Panc1 (cell line): ENCODE measurements at regions not wholly inside any gene's neighbourhood (a gene's known extent, or its start where the extent isn't known, plus 50 kb on each side); places are given as distances from the start of the nearest gene placed in this dataset.

Source experiments
- ATAC-seq: fragments of 200-7000 bp; cut with Tn5 transposase; 2 replicates; pipeline ENCODE4 v1.9.1; 2020; ENCODE audit warnings: mild to moderate bottlenecking, moderate library complexity
- BruUV-seq: library from RNA; stranded (reverse); fragments of 400-500 nt; replicated peaks from 2 replicates; lab custom pipeline; 2021; lab: Mats Ljungman, UMichigan
- CTCF ChIA-PET: fragments of 300-600 bp; sonication (Branson Sonifier 250); formaldehyde crosslinking; loops from one replicate; lab custom pipeline; 2022; ENCODE audit warnings: antibody characterized with exemption; lab: Charles Lee
- POLR2A ChIA-PET: fragments of 300-600 bp; sonication (Branson Sonifier 250); formaldehyde crosslinking; loops from one replicate; lab custom pipeline; 2022; ENCODE audit warnings: antibody characterized with exemption; lab: Charles Lee
- DNase-seq: peaks from one replicate; pipeline ENCODE4 v3.0.0-alpha.2; 2010; ENCODE audit warnings: low read depth, low spot score
- H3K27ac ChIP-seq: 2 replicates; pipeline ENCODE4 v1.5.1; 2011; ENCODE audit warnings: mild to moderate bottlenecking, low read length, inconsistent platforms
- H3K27me3 ChIP-seq: fragments of 200-500 bp; sonication (Bioruptor generic); 2 replicates; pipeline ENCODE4 v1.6.0; 2014; ENCODE audit warnings: low read length, inconsistent platforms; ENCODE audit not compliant: control insufficient read depth, insufficient read depth
- H3K36me3 ChIP-seq: fragments of 200-500 bp; sonication (Bioruptor generic); 2 replicates; pipeline ENCODE4 v1.5.1; 2014; ENCODE audit warnings: inconsistent platforms, mild to moderate bottlenecking, low read length, moderate library complexity; ENCODE audit not compliant: control insufficient read depth, insufficient read depth
- H3K4me1 ChIP-seq: 2 replicates; pipeline ENCODE4 v1.5.1; 2011; ENCODE audit warnings: inconsistent platforms, mild to moderate bottlenecking, low read length, moderate library complexity; ENCODE audit not compliant: control insufficient read depth, insufficient read depth
- H3K4me3 ChIP-seq, 2 experiments: 2 replicates each; pipeline ENCODE4 v1.5.1; 2011 to 2012; ENCODE audit warnings: low read depth in 2 of 2, low read length in 2 of 2, mild to moderate bottlenecking in 2 of 2, inconsistent platforms in 1 of 2, moderate library complexity in 1 of 2
- H3K9me3 ChIP-seq: fragments of 200-500 bp; sonication (Bioruptor generic); 2 replicates; pipeline ENCODE4 v1.5.1; 2014; ENCODE audit warnings: low read depth, mild to moderate bottlenecking, inconsistent platforms, low read length, moderate library complexity; ENCODE audit not compliant: control insufficient read depth, insufficient read depth
- POLR2AphosphoS5 ChIP-seq: IDR thresholded peaks from 2 replicates; pipeline ENCODE4 v1.6.1; 2012; ENCODE audit warnings: mild to moderate bottlenecking, low read depth, low read length, moderate library complexity
- SIN3A ChIP-seq: IDR thresholded peaks from 2 replicates; pipeline ENCODE4 v1.6.1; 2012; ENCODE audit warnings: low read depth, mild to moderate bottlenecking, low read length, moderate library complexity, borderline replicate concordance; ENCODE audit not compliant: insufficient read depth
- TCF7L2 ChIP-seq: IDR thresholded peaks from 2 replicates; pipeline ENCODE4 v1.6.1; 2011; ENCODE audit warnings: mild to moderate bottlenecking, low read depth, low read length, inconsistent platforms
- in situ Hi-C: cut with HindIII; loops from 2 replicates; pipeline ENCODE4 v1.10.0; 2016; ENCODE audit warnings: low sequenced_read_pairs, low pct_unique_long_range_greater_than_20kb
- intact Hi-C: fragments of 100-400 bp; cut with micrococcal nuclease; formaldehyde crosslinking; loops from one replicate; pipeline ENCODE4 v1.10.0; 2022; ENCODE audit not compliant: unreplicated experiment
- TF ChIP-seq, protein P1 (sequence below): fragments of 450-650 bp; IDR thresholded peaks from 2 replicates; pipeline ENCODE4 v1.5.1; 2017; ENCODE audit warnings: mild to moderate bottlenecking
- TF ChIP-seq, protein P2 (sequence below), 2 experiments: IDR thresholded peaks; 2 replicates each; pipeline ENCODE4 v1.6.1; 2011 to 2012; ENCODE audit warnings: low read depth in 2 of 2, control low read depth in 1 of 2, low read length in 1 of 2, mild to moderate bottlenecking in 1 of 2, moderate library complexity in 1 of 2; ENCODE audit not compliant: insufficient read depth in 1 of 2

DNA sequence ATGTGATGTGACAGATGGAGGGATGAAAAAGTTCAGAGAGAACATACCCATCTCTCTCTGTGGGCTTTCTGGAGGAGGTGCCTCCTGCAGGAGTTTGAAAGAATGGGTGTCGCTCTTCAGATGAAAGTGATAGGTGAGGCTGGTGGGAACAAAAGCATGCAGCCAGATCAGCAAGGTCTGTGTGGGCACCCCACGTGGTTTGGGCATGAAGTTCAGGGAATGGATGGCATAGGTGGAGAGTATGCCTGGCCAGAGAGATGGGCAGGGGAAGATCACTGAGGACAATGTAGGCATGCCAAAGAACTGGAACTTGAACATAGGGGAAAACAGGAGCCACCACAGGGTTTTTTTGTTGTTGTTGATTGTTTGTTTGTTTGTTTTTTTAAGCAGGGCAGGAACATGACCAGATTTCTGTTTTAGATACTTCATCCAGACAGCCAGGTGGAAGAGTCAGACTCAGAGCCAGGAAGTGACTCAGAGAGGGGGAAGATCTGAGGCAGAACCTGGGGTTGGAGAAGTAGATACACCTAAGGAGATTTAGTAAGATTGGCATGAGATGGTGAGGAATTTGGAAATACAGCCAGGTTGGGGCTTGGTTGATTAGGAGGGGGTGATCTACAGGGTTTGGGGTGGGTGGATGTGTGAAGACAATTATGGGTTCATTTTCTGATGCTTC, 64.8 kb upstream of the CLSTN2 start:
- no peaks in the 10 kb centered on the region for H3K4me1 ChIP-seq
- H3K27me3 ChIP-seq = no peaks in the 10 kb centered on the region
- H3K36me3 ChIP-seq = no peaks in the 10 kb centered on the region
- CTCF ChIA-PET = no interaction called here
- in situ Hi-C loops = no loop called here
- ATAC-seq = no peak
- POLR2A ChIA-PET = no interaction called here
- intact Hi-C loops = no loop called here
- BruUV-seq = no TSS peak
- no peak overlapping the region for H3K4me3 ChIP-seq
- DNase-seq = no peak
- H3K27ac ChIP-seq = no peak overlapping the region
- TF ChIP-seq TCF7L2 (no peak), POLR2AphosphoS5 (no peak), SIN3A (no peak)
- TF ChIP-seq, protein P1, sequence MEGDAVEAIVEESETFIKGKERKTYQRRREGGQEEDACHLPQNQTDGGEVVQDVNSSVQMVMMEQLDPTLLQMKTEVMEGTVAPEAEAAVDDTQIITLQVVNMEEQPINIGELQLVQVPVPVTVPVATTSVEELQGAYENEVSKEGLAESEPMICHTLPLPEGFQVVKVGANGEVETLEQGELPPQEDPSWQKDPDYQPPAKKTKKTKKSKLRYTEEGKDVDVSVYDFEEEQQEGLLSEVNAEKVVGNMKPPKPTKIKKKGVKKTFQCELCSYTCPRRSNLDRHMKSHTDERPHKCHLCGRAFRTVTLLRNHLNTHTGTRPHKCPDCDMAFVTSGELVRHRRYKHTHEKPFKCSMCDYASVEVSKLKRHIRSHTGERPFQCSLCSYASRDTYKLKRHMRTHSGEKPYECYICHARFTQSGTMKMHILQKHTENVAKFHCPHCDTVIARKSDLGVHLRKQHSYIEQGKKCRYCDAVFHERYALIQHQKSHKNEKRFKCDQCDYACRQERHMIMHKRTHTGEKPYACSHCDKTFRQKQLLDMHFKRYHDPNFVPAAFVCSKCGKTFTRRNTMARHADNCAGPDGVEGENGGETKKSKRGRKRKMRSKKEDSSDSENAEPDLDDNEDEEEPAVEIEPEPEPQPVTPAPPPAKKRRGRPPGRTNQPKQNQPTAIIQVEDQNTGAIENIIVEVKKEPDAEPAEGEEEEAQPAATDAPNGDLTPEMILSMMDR = no peak
- TF ChIP-seq, protein P2, sequence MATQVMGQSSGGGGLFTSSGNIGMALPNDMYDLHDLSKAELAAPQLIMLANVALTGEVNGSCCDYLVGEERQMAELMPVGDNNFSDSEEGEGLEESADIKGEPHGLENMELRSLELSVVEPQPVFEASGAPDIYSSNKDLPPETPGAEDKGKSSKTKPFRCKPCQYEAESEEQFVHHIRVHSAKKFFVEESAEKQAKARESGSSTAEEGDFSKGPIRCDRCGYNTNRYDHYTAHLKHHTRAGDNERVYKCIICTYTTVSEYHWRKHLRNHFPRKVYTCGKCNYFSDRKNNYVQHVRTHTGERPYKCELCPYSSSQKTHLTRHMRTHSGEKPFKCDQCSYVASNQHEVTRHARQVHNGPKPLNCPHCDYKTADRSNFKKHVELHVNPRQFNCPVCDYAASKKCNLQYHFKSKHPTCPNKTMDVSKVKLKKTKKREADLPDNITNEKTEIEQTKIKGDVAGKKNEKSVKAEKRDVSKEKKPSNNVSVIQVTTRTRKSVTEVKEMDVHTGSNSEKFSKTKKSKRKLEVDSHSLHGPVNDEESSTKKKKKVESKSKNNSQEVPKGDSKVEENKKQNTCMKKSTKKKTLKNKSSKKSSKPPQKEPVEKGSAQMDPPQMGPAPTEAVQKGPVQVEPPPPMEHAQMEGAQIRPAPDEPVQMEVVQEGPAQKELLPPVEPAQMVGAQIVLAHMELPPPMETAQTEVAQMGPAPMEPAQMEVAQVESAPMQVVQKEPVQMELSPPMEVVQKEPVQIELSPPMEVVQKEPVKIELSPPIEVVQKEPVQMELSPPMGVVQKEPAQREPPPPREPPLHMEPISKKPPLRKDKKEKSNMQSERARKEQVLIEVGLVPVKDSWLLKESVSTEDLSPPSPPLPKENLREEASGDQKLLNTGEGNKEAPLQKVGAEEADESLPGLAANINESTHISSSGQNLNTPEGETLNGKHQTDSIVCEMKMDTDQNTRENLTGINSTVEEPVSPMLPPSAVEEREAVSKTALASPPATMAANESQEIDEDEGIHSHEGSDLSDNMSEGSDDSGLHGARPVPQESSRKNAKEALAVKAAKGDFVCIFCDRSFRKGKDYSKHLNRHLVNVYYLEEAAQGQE (IDR thresholded peaks at IDR 0.05; ENCODE audit: insufficient read depth in 1 of 2, low read depth in 2 of 2, low read length in 1 of 2) = no peak
- no peaks in the 10 kb centered on the region for H3K9me3 ChIP-seq

DNA sequence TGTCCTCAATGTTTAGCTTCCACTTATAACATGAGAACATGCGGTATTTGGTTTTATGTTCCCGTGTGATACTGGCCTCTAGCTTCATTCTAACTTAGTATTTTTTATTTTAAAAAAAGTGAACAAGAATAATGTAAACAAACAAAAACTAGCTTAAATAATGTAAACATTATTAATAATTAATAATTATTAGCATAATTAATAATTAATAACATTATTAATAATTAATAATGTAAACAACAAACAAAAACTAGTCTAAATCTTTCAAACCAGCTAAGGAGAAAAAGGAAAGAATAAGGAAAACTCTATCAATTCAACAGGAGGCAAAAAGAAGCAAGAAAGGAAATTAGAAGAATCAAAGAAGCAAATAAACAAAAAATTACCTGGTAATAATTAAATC, 66.2 kb upstream of the CLSTN2 start:
- intact Hi-C loops = no loop called here
- TF ChIP-seq, protein P1 = no peak
- TF ChIP-seq TCF7L2 = no peak
- TF ChIP-seq SIN3A = no peak
- TF ChIP-seq, protein P2 (IDR thresholded peaks at IDR 0.05; ENCODE audit: insufficient read depth in 1 of 2, low read depth in 2 of 2, low read length in 1 of 2) = no peak
- TF ChIP-seq POLR2AphosphoS5 = no peak
- no peak overlapping the region for H3K4me3 ChIP-seq
- BruUV-seq = no TSS peak
- no peaks in the 10 kb centered on the region for H3K36me3 ChIP-seq
- H3K27ac ChIP-seq = no peak overlapping the region
- no peaks in the 10 kb centered on the region for H3K4me1 ChIP-seq
- no peak for ATAC-seq
- in situ Hi-C loops = no loop called here
- ChIA-PET CTCF (no interaction called here), POLR2A (no interaction called here)
- H3K9me3 ChIP-seq = no peaks in the 10 kb centered on the region
- no peak for DNase-seq
- H3K27me3 ChIP-seq = no peaks in the 10 kb centered on the region
